ENCODE measurements at regions not wholly inside any gene's neighbourhood (a gene's known extent, or its start where the extent isn't known, plus 50 kb on each side); places are given as distances from the start of the nearest gene placed in this dataset.

- TF ChIP-seq, protein P1, sequence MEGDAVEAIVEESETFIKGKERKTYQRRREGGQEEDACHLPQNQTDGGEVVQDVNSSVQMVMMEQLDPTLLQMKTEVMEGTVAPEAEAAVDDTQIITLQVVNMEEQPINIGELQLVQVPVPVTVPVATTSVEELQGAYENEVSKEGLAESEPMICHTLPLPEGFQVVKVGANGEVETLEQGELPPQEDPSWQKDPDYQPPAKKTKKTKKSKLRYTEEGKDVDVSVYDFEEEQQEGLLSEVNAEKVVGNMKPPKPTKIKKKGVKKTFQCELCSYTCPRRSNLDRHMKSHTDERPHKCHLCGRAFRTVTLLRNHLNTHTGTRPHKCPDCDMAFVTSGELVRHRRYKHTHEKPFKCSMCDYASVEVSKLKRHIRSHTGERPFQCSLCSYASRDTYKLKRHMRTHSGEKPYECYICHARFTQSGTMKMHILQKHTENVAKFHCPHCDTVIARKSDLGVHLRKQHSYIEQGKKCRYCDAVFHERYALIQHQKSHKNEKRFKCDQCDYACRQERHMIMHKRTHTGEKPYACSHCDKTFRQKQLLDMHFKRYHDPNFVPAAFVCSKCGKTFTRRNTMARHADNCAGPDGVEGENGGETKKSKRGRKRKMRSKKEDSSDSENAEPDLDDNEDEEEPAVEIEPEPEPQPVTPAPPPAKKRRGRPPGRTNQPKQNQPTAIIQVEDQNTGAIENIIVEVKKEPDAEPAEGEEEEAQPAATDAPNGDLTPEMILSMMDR (conservative IDR thresholded peaks at IDR 0.05 in 1 of 2, IDR thresholded peaks at IDR 0.05 in 1 of 2; ENCODE audit: extremely low read depth in 1 of 2, insufficient read depth in 1 of 2, low read depth in 1 of 2, low read length in 2 of 2): no peak
- TF ChIP-seq EZH2 (IDR thresholded peaks at IDR 0.05; ENCODE audit: borderline replicate concordance, low read length): no peak
These were observed 108.3 kb upstream of the SLC4A4 start for GRCh38 chr4:71230271-71231128.

All from mammary epithelial cell (primary cell).